ENCODE measurements at regions not wholly inside any gene's neighbourhood (a gene's known extent, or its start where the extent isn't known, plus 50 kb on each side); places are given as distances from the start of the nearest gene placed in this dataset.
"Not testable (repeated sequence)": the region's sequence is repeated elsewhere in the genome, so short reads cannot be mapped to it uniquely, and the experiment has no call there.

GRCh38 chrX:128818690-128819089 lies 704.6 kb downstream of the SMARCA1 start:
- no peak for TF ChIP-seq CTCF (conservative IDR thresholded peaks at IDR 0.05; ENCODE audit: low read depth, low read length)
- H3K4me3 ChIP-seq (ENCODE audit: low read depth, low read length), result no peak overlapping the region
- no peak for DNase-seq (ENCODE audit: low read depth)

GRCh38 chrX:128816919-128817318 lies 706.4 kb downstream of the SMARCA1 start:
- no peak for DNase-seq (ENCODE audit: low read depth)
- H3K4me3 ChIP-seq (ENCODE audit: low read depth, low read length), result no peak overlapping the region

GRCh38 chrX:128807367-128807766 lies 715.9 kb downstream of the SMARCA1 start:
- no peak for TF ChIP-seq CTCF (conservative IDR thresholded peaks at IDR 0.05; ENCODE audit: low read depth, low read length)
- H3K4me3 ChIP-seq (ENCODE audit: low read depth, low read length), result no peak overlapping the region
- no peak for DNase-seq (ENCODE audit: low read depth)

More at GRCh38 chrX:128816919-128817318, 706.4 kb downstream of the SMARCA1 start:
- peak; percentile 48 for TF ChIP-seq CTCF (conservative IDR thresholded peaks at IDR 0.05; ENCODE audit: low read depth, low read length)

GRCh38 chrX:128805236-128805635 lies 718.1 kb downstream of the SMARCA1 start:
- no peak for TF ChIP-seq CTCF (conservative IDR thresholded peaks at IDR 0.05; ENCODE audit: low read depth, low read length)
- no peak for DNase-seq (ENCODE audit: low read depth)
- H3K4me3 ChIP-seq (ENCODE audit: low read depth, low read length), result no peak overlapping the region

GRCh38 chrX:128804828-128805227 lies 718.5 kb downstream of the SMARCA1 start:
- DNase-seq (ENCODE audit: low read depth), result no peak
- no peak overlapping the region for H3K4me3 ChIP-seq (ENCODE audit: low read depth, low read length)
- no peak for TF ChIP-seq CTCF (conservative IDR thresholded peaks at IDR 0.05; ENCODE audit: low read depth, low read length)

- H3K4me3 ChIP-seq (ENCODE audit: low read depth, low read length), result no peak overlapping the region
- no peak for DNase-seq (ENCODE audit: low read depth)
- peak; percentile 23 for TF ChIP-seq CTCF (conservative IDR thresholded peaks at IDR 0.05; ENCODE audit: low read depth, low read length)
These were observed 723.2 kb downstream of the SMARCA1 start for GRCh38 chrX:128800138-128800537.

- DNase-seq (ENCODE audit: low read depth); H3K4me3 ChIP-seq (ENCODE audit: low read depth, low read length): not testable (repeated sequence)
These were observed 730.9 kb upstream of the ACTRT1 start for GRCh38 chrX:128783139-128783538.

GRCh38 chrX:128781506-128781905 lies 729.3 kb upstream of the ACTRT1 start:
- DNase-seq (ENCODE audit: low read depth), result no peak
- no peak overlapping the region for H3K4me3 ChIP-seq (ENCODE audit: low read depth, low read length)
- TF ChIP-seq CTCF (conservative IDR thresholded peaks at IDR 0.05; ENCODE audit: low read depth, low read length), result peak; percentile 34

Data from epithelial cell of proximal tubule (primary cell).